ENCODE measurements at regions not wholly inside any gene's neighbourhood (a gene's known extent, or its start where the extent isn't known, plus 50 kb on each side); places are given as distances from the start of the nearest gene placed in this dataset.

DNA sequence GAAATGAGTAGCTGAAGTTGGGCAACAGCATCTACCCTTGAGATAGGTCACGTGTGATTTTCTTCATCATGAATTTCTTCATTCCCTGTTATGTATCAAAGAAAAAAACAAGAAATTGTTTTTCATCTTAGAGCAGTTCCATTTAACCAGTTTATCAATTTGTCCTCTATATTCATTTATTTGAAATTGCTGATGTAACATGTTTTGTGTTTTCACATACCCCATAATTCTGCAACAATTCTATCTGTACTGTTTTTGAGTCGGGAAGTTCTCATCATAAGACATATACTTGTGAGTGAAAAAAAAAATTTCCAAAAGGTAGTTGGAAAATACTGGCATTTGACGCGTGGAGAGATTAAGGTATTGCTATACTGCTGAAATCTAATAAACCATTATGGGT, 422.6 kb upstream of the REG3G start (continued):
- TF ChIP-seq ZNF416 (CRISPR knock-in tag; IDR thresholded peaks at IDR 0.05): no peak
- TF ChIP-seq, protein P1, sequence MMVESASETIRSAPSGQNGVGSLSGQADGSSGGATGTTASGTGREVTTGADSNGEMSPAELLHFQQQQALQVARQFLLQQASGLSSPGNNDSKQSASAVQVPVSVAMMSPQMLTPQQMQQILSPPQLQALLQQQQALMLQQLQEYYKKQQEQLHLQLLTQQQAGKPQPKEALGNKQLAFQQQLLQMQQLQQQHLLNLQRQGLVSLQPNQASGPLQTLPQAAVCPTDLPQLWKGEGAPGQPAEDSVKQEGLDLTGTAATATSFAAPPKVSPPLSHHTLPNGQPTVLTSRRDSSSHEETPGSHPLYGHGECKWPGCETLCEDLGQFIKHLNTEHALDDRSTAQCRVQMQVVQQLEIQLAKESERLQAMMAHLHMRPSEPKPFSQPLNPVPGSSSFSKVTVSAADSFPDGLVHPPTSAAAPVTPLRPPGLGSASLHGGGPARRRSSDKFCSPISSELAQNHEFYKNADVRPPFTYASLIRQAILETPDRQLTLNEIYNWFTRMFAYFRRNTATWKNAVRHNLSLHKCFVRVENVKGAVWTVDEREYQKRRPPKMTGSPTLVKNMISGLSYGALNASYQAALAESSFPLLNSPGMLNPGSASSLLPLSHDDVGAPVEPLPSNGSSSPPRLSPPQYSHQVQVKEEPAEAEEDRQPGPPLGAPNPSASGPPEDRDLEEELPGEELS (CRISPR knock-in tag; IDR thresholded peaks at IDR 0.05): no peak
- no peak for TF ChIP-seq CREM (CRISPR knock-in tag; IDR thresholded peaks at IDR 0.05)
- TF ChIP-seq NFE2L1 (CRISPR knock-in tag; IDR thresholded peaks at IDR 0.05): no peak
- TF ChIP-seq HMGA2 (CRISPR knock-in tag; IDR thresholded peaks at IDR 0.05): no peak
- no peak for TF ChIP-seq SMAD4 (CRISPR knock-in tag; IDR thresholded peaks at IDR 0.05)

DNA sequence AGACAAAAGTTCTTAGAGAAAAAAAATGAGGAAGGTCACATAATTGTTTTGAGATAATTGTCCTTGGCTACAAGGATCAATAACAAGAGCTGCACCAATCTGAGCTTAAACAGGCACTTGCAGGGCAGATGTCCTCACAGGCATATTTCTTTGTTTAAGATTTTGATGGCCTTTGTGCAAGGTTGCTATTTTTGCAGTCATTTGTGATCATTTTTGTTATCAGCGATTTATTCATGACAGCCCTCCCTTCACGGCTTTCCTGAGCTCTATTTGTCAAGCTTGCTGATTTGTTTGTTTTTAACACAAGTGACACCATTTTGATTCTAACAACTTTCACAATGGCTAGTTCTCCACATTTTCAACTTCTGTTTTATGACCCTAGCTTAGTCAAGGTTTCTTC, 418.6 kb upstream of the REG3G start:
- POLR2A ChIA-PET: no interaction called here
- CTCF ChIA-PET: interaction anchor here (1.5 kb wide), 1 partner anchor 66 kb away, joined by 7 read pairs; no protein-coding TSS in a partner anchor
- H3K4me3 Mint-ChIP-seq: no peak overlapping the region
- ATAC-seq: no peak
- peak overlapping the region; percentile 69 for H3K27ac Mint-ChIP-seq
- H3K27me3 Mint-ChIP-seq (ENCODE audit: low read depth): no peaks in the 10 kb centered on the region
- no peaks in the 10 kb centered on the region for H3K36me3 Mint-ChIP-seq
- DNase-seq (ENCODE audit: low spot score): no peak
- H3K9me3 Mint-ChIP-seq: peaks cover 3% of the 10 kb centered on the region
- H3K4me1 Mint-ChIP-seq: peaks cover 11% of the 10 kb centered on the region
- TF ChIP-seq CBFB (CRISPR knock-in tag; IDR thresholded peaks at IDR 0.05; ENCODE audit: low read depth) (no peak), HMGA2 (CRISPR knock-in tag; IDR thresholded peaks at IDR 0.05) (no peak), SP1 (CRISPR knock-in tag; conservative IDR thresholded peaks at IDR 0.05) (no peak), ZNF138 (CRISPR knock-in tag; conservative IDR thresholded peaks at IDR 0.05) (no peak), IRF2 (CRISPR knock-in tag; IDR thresholded peaks at IDR 0.05; ENCODE audit: borderline replicate concordance, low read depth) (no peak), ATF1 (CRISPR knock-in tag; IDR thresholded peaks at IDR 0.05) (no peak), TCF7 (CRISPR knock-in tag; IDR thresholded peaks at IDR 0.05; ENCODE audit: low read depth) (no peak), ZBTB21 (CRISPR knock-in tag; IDR thresholded peaks at IDR 0.05; ENCODE audit: borderline replicate concordance) (no peak), NFE2L1 (CRISPR knock-in tag; IDR thresholded peaks at IDR 0.05) (no peak), ZNF317 (CRISPR knock-in tag; IDR thresholded peaks at IDR 0.05; ENCODE audit: borderline replicate concordance, low read depth) (no peak)
- TF ChIP-seq, protein P2, sequence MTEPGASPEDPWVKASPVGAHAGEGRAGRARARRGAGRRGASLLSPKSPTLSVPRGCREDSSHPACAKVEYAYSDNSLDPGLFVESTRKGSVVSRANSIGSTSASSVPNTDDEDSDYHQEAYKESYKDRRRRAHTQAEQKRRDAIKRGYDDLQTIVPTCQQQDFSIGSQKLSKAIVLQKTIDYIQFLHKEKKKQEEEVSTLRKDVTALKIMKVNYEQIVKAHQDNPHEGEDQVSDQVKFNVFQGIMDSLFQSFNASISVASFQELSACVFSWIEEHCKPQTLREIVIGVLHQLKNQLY (CRISPR knock-in tag; IDR thresholded peaks at IDR 0.05): no peak
- TF ChIP-seq, protein P3, sequence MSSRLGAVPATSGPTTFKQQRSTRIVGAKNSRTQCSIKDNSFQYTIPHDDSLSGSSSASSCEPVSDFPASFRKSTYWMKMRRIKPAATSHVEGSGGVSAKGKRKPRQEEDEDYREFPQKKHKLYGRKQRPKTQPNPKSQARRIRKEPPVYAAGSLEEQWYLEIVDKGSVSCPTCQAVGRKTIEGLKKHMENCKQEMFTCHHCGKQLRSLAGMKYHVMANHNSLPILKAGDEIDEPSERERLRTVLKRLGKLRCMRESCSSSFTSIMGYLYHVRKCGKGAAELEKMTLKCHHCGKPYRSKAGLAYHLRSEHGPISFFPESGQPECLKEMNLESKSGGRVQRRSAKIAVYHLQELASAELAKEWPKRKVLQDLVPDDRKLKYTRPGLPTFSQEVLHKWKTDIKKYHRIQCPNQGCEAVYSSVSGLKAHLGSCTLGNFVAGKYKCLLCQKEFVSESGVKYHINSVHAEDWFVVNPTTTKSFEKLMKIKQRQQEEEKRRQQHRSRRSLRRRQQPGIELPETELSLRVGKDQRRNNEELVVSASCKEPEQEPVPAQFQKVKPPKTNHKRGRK (CRISPR knock-in tag; IDR thresholded peaks at IDR 0.05; ENCODE audit: borderline replicate concordance): no peak
- TF ChIP-seq, protein P4, sequence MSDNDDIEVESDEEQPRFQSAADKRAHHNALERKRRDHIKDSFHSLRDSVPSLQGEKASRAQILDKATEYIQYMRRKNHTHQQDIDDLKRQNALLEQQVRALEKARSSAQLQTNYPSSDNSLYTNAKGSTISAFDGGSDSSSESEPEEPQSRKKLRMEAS (CRISPR knock-in tag; IDR thresholded peaks at IDR 0.05): no peak
- TF ChIP-seq, protein P5, sequence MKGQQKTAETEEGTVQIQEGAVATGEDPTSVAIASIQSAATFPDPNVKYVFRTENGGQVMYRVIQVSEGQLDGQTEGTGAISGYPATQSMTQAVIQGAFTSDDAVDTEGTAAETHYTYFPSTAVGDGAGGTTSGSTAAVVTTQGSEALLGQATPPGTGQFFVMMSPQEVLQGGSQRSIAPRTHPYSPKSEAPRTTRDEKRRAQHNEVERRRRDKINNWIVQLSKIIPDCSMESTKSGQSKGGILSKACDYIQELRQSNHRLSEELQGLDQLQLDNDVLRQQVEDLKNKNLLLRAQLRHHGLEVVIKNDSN (CRISPR knock-in tag; IDR thresholded peaks at IDR 0.05): no peak
- TF ChIP-seq, protein P6, sequence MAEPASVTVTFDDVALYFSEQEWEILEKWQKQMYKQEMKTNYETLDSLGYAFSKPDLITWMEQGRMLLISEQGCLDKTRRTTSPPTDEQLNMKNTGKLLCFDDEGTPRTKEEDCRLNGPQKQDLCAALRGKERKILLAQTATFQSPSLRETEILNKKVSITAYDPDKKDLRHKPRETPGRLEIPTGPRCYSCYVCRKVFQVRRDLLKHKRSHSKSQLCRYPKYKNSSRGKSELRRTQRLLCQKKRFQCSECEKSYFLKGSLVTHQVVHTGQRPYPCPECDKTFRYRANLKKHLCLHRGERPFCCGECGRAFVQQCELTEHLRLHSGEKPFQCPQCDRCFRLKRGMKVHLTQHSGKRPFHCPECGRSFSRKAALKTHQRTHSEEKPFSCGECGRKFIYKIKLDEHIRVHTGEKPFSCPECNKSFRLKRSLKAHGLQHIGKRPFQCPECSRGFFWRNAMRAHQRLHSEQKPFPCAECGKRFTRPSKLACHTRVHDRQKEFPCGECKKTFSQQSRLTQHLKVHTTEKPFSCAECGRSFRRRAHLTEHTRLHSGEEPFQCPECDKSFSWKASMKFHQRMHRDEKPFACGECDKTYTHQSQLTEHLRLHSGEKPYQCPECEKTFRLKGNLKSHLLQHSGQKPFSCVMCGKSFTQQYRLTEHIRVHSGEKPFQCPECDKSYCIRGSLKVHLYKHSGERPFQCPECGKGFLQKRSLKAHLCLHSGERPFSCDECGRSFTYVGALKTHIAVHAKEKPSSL (CRISPR knock-in tag; conservative IDR thresholded peaks at IDR 0.05): no peak
- TF ChIP-seq, protein P7, sequence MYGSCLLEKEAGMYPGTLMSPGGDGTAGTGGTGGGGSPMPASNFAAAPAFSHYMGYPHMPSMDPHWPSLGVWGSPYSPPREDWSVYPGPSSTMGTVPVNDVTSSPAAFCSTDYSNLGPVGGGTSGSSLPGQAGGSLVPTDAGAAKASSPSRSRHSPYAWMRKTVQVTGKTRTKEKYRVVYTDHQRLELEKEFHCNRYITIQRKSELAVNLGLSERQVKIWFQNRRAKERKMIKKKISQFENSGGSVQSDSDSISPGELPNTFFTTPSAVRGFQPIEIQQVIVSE (CRISPR knock-in tag; IDR thresholded peaks at IDR 0.05; ENCODE audit: borderline replicate concordance): no peak
- TF ChIP-seq, protein P8, sequence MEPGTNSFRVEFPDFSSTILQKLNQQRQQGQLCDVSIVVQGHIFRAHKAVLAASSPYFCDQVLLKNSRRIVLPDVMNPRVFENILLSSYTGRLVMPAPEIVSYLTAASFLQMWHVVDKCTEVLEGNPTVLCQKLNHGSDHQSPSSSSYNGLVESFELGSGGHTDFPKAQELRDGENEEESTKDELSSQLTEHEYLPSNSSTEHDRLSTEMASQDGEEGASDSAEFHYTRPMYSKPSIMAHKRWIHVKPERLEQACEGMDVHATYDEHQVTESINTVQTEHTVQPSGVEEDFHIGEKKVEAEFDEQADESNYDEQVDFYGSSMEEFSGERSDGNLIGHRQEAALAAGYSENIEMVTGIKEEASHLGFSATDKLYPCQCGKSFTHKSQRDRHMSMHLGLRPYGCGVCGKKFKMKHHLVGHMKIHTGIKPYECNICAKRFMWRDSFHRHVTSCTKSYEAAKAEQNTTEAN (CRISPR knock-in tag; IDR thresholded peaks at IDR 0.05): no peak
- TF ChIP-seq, protein P1 (CRISPR knock-in tag; IDR thresholded peaks at IDR 0.05): no peak
- TF ChIP-seq, protein P9, sequence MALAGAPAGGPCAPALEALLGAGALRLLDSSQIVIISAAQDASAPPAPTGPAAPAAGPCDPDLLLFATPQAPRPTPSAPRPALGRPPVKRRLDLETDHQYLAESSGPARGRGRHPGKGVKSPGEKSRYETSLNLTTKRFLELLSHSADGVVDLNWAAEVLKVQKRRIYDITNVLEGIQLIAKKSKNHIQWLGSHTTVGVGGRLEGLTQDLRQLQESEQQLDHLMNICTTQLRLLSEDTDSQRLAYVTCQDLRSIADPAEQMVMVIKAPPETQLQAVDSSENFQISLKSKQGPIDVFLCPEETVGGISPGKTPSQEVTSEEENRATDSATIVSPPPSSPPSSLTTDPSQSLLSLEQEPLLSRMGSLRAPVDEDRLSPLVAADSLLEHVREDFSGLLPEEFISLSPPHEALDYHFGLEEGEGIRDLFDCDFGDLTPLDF (CRISPR knock-in tag; IDR thresholded peaks at IDR 0.05): no peak
